NCI-H2029 treated with DMSO at 0.1 percent for 48 hours (cell line): ENCODE measurements at regions not wholly inside any gene's neighbourhood (a gene's known extent, or its start where the extent isn't known, plus 50 kb on each side); places are given as distances from the start of the nearest gene placed in this dataset.

Experiments used
- DNase-seq: peaks from one replicate; lab custom pipeline; 2025; lab: John Stamatoyannopoulos, UW

- DNase-seq: no peak
Measured at GRCh38 chr6:99219788-99220187, 129.7 kb downstream of the FAXC start.

GRCh38 chr6:99216959-99217358 lies 132.5 kb downstream of the FAXC start:
- DNase-seq: no peak

- DNase-seq: no peak
Measured at GRCh38 chr6:99195986-99196655, 153.4 kb downstream of the FAXC start.

- DNase-seq: no peak
Measured at GRCh38 chr6:99192561-99192960, 156.9 kb downstream of the FAXC start.

GRCh38 chr6:99189823-99190721 lies 159.4 kb downstream of the FAXC start:
- no peak for DNase-seq

- DNase-seq: no peak
Measured at GRCh38 chr6:99187429-99187828, 162.0 kb downstream of the FAXC start.

GRCh38 chr6:99186417-99186816 lies 163.1 kb downstream of the FAXC start:
- DNase-seq: no peak

GRCh38 chr6:99185525-99185924 lies 163.9 kb downstream of the FAXC start:
- no peak for DNase-seq

GRCh38 chr6:99184696-99185095 lies 164.8 kb downstream of the FAXC start:
- no peak for DNase-seq

GRCh38 chr6:99183066-99183465 lies 166.4 kb downstream of the FAXC start:
- no peak for DNase-seq

GRCh38 chr6:99181174-99181573 lies 168.3 kb downstream of the FAXC start:
- no peak for DNase-seq

- no peak for DNase-seq
Measured at GRCh38 chr6:99178168-99178567, 171.3 kb downstream of the FAXC start.

- no peak for DNase-seq
Measured at GRCh38 chr6:99177736-99178135, 171.7 kb downstream of the FAXC start.

- no peak for DNase-seq
Measured at GRCh38 chr6:99165838-99166237, 183.6 kb downstream of the FAXC start.

GRCh38 chr6:99152347-99152643 lies 197.2 kb downstream of the FAXC start:
- DNase-seq: no peak

GRCh38 chr6:99151634-99152346 lies 197.7 kb downstream of the FAXC start:
- peak; percentile 15 for DNase-seq

GRCh38 chr6:99148761-99149160 lies 200.7 kb downstream of the FAXC start:
- DNase-seq: no peak

- no peak for DNase-seq
Measured at GRCh38 chr6:99148111-99148510, 200.4 kb upstream of the FBXL4 start.

GRCh38 chr6:99147206-99147605 lies 199.5 kb upstream of the FBXL4 start:
- DNase-seq: no peak

GRCh38 chr6:99146711-99147110 lies 199.0 kb upstream of the FBXL4 start:
- no peak for DNase-seq

- no peak for DNase-seq
Measured at GRCh38 chr6:99145738-99146137, 198.0 kb upstream of the FBXL4 start.

GRCh38 chr6:99143108-99143861 lies 195.5 kb upstream of the FBXL4 start:
- DNase-seq: no peak
